ENCODE measurements at regions not wholly inside any gene's neighbourhood (a gene's known extent, or its start where the extent isn't known, plus 50 kb on each side); places are given as distances from the start of the nearest gene placed in this dataset.

- TF ChIP-seq RBBP5 (IDR thresholded peaks at IDR 0.05; ENCODE audit: borderline replicate concordance, low read depth, low read length): no peak
Observed at GRCh38 chr2:209094221-209094620, 329.6 kb upstream of the MAP2 start (continued).
